ENCODE measurements at regions not wholly inside any gene's neighbourhood (a gene's known extent, or its start where the extent isn't known, plus 50 kb on each side); places are given as distances from the start of the nearest gene placed in this dataset.

DNA sequence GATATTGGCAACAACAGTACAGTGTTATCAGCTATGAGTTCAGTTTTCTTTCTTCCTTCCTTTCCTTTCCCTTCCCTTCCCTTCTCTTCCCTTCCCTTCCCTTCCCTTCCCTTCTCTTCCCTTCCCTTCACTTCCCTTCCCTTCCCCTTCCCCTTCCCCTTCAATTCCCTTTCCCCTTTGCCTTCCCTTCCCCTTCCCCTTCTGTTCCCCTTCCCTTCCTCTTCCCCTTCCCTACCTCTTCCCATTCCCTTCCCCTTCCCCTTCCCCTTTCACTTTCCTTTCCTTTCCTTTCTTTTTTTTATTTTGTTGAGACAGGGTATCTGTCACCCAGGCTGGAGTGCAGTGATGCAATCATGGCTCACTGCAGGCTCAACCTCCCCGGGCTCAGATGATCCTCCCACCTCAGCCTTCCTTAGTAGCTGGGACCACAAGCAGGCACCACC lies 72.3 kb upstream of the CAPZB start:
- TF ChIP-seq, protein P1, sequence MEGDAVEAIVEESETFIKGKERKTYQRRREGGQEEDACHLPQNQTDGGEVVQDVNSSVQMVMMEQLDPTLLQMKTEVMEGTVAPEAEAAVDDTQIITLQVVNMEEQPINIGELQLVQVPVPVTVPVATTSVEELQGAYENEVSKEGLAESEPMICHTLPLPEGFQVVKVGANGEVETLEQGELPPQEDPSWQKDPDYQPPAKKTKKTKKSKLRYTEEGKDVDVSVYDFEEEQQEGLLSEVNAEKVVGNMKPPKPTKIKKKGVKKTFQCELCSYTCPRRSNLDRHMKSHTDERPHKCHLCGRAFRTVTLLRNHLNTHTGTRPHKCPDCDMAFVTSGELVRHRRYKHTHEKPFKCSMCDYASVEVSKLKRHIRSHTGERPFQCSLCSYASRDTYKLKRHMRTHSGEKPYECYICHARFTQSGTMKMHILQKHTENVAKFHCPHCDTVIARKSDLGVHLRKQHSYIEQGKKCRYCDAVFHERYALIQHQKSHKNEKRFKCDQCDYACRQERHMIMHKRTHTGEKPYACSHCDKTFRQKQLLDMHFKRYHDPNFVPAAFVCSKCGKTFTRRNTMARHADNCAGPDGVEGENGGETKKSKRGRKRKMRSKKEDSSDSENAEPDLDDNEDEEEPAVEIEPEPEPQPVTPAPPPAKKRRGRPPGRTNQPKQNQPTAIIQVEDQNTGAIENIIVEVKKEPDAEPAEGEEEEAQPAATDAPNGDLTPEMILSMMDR (IDR thresholded peaks at IDR 0.05 in 8 of 11, conservative IDR thresholded peaks at IDR 0.05 in 3 of 11), result no peak
- no peak for TF ChIP-seq POLR2A (IDR thresholded peaks at IDR 0.05)
